Ramos (cell line): ENCODE measurements at regions not wholly inside any gene's neighbourhood (a gene's known extent, or its start where the extent isn't known, plus 50 kb on each side); places are given as distances from the start of the nearest gene placed in this dataset.
"Not testable (repeated sequence)": the region's sequence is repeated elsewhere in the genome, so short reads cannot be mapped to it uniquely, and the experiment has no call there.

ENCODE experiments used
- in situ Hi-C: fragments of 300-500 bp; cut with MboI; formaldehyde crosslinking; loops from one replicate; pipeline ENCODE4 v1.14.3; 2022; ENCODE audit warnings: low sequenced_read_pairs; ENCODE audit not compliant: unreplicated experiment

DNA sequence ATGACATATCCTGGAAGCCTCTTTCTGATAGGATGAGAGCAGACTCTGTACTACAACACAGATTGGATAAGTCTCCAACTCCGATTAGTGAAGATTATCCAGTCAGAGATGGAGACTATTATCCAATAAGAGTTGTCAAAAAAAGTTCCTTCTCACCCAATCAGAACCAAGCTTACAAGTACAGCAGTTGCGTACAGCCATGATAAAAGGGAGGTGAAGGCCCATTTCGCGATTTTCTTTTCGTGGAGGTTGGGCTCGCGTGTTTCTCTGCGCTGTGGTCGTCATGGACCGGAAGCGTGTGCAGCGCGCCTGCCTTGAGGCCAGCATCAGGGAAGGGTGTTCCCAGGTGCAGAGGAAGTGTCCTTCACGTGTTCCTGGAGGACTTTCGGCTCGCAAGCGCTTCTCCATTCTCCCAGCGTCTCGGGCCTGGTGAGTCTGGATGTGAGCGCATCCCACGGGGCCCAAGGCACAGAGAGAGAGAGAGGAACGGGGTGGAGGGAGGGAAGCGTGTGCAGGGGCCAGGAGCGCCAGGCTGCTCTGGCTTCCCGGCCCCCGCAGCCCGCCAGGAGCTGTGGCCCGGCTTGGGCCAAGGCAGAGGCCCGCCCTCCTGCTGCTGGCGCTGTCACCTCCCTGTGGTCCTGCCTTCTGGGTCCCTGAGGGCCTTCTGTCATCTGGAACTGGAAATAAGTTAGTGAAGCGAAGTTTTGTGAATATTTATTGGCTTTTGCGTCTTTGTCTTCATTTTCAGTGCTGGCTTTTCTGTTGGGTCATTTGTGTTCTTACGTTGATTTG is 53.9 kb downstream of the CDRT15L2 start:
- in situ Hi-C loops: not testable (repeated sequence)

DNA sequence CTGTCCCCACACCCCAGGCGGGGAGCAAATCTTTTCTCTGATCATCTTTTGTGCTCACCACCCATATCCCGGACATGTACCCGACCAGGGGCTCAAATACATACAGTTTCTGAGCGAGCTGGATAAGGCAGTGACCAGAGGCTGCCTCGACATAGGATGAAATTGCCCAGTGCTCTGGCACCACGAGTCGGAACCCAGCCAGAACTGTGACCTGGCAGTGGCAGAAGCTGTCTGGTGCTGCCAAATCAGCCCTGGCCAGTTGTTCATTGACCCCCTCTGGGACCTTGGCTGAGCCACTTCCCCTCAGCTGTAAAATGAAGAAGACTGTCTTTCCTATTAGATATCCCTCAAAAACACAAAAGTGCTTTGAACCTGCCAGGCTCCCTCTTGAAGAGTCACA is 60.6 kb downstream of the CDRT15L2 start:
- in situ Hi-C loops: not testable (repeated sequence)

DNA sequence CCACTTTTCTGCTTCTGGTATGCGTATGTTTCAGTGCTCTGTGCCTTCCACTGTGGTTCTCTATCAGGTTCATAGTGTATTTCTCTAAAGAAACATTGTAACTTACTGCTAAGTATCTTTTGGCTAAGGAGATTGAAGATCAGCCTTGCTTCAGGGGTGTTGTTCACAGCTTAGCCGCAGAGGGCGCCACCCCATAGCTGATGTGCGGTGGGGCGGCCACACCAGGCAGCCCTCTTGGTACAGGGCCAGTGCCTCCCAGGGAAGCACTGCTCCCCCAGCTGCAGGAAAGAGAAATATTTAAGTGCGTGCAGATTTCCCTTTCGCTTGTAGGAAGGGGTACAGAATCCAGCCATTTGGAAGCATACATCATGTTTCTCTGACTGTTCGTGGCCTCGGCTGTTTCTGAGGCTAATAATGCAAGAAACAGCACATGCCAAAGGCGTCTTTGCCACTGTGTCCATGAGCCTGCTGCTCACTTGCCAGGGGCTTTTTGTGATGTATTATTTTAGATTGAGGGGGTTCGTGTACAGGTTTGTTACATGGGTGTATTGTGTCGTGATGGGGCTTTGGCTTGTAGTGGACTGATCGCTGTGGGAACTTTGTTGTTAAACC is 67.2 kb downstream of the CDRT15L2 start:
- in situ Hi-C loops: not testable (repeated sequence)

DNA sequence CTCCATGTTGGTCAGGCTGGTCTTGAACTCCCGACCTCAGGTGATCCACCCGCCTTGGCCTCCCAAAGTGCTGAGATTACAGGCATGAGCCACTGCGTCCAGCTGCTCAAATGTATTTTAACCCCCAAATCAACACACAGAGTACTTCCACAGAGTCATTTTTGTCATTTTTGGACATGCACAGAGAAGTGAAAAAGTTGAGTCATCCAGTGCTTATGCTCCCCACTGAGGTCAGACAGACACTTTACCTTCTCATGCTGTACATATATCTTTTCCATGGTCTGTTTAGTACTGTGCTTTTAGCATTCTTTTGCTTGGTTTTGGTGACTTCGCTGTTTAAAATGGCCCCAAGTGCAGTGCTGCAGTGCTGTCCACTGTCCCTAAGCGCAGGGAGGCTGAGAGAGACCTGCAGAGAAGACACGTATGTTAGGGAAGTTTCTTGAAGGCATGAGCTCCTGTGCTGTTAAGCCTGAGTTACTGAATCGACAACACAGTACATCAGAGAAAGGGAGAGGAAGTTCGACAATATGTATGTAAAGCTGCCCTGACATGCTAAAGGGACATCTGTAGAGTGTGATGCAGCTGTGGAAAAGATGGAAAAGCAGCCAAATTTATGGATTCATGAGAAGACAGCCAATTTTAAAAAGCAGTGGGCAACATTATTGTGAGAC is 69.7 kb downstream of the CDRT15L2 start:
- in situ Hi-C loops: not testable (repeated sequence)

DNA sequence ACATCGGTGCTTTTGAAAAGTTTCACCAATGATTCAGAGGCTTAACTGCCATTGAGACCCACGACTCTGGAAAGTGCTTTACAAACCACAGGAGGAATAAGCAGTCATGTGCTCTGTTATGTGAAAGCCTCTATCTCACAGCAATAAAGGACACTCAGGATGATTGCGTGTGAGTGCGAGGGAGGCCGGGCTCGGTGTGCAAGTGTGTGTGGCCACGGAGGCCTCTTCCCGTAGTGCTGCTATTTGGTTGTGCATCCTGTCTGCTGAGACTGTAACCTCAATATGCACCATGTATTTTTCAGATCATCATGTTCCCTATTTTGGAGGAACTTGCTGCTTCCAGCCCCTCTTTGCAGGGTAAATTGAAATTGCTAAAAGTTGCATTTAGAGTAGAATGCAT is 71.5 kb downstream of the CDRT15L2 start:
- in situ Hi-C loops: not testable (repeated sequence)

DNA sequence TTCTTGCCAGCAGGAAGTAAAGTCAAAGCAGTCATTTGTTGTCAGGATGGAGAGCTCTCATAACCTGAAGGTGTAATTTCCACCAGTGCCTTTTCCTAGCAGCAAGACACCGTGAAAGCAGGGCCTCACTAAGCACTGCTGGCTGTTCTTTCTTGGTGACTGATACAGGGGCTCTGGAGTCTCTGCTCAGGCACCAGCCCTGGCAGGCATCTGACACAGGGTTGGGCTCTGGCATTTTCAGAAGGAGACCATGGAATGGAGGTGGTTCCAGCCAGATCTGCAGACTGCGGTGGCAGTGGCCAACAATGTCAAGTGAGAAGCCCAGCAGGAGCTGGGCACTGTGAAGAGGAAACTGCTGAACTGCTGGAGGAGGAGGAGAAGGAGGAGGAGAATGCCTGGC is 72.2 kb downstream of the CDRT15L2 start:
- in situ Hi-C loops: not testable (repeated sequence)

DNA sequence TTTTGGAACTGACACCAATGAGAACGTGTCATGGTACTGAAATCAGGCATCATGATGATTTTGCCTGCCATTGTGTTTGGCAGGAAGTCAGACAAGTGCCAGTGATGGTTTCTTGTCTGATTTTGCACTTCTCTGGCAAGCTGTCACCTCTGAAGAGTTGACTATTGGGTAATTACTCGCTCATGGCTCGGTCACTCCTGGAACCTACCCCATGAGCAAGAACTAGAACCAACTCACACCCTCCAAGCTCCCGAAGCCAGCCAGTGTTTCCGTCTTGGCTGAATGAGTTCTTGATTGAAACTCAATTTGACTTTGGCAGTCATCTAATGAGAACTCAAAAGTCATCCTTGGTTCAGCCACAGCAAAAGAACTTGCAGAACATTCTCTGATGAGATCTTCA is 73.9 kb downstream of the CDRT15L2 start:
- in situ Hi-C loops: not testable (repeated sequence)

DNA sequence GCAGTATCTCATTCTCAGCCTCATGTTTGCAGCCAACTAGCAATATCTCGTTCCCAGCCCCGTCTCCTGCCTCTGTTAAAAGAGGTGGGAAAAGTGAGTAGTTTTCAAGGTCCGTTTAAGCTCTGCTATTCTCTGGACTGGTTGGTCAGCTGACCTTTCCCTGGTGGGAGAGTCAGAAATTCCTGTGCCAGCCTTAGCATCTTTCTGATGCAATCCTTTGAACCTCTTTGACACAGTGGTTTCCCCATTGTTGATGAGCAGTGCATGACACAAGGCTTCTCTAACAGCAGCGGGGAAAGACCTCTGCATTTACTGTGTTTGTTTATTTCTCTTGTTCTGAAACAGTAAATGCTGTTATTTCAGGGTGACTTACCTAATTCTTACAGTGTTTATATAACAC is 74.6 kb downstream of the CDRT15L2 start:
- in situ Hi-C loops: not testable (repeated sequence)

DNA sequence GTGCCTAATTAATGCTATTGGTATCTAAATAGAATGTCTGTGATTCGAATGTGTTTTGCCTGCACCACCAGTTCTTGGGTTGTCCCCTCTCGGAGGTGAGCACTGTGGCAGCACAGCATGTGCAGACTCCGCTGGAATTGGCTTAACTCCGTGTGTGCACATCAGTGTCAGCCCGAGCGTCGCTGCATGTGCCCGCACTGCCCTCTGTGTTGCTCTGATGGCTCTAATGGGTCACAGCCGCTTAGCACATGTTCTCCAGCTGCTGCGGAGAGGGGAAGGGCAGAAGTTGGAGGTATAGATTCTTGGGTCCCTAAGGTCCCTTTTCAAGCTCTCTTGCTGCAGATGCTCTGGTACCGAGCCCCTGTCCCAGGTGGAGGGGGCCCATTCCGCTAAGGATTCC is 75.1 kb downstream of the CDRT15L2 start:
- in situ Hi-C loops: not testable (repeated sequence)

DNA sequence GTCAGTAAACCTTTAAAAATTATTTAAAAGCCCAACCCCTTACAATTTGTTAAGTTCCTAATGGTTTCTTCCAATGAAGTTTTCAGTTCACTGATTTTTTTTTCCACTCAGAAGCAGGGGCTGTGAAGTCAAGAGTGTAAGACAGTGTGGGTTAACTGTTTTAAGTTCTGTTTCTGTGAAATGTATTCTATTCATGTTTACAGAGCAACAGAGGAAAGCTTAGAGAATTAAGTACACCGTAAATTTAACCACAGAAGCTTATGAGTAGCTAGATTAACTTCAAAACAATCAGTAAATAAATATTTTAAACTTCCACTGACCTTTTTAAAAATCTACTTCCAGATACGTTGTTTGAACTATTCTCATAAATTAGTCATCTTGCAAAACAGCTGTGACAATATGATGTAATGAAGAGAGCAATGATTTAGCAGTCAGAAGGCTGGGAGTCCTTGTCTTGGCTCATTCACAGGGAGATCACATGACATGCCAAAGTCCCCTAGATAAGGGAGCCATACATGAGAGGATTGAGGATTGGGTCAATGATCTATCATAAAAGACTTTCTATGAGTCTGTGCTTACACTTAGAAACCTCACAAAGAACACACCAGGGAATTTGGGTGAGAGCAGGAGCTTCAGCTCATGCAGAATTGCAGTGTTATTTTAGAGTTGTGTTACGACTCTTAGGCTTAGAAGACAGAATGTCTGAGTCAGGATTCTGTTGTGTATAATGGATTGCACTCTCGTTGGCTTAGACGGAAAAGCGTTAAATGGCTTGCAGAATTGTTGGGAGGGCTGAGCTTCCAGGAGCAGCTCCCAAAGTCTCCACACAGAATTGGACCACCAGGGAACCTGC is 85.8 kb downstream of the CDRT15L2 start:
- in situ Hi-C loops: not testable (repeated sequence)

DNA sequence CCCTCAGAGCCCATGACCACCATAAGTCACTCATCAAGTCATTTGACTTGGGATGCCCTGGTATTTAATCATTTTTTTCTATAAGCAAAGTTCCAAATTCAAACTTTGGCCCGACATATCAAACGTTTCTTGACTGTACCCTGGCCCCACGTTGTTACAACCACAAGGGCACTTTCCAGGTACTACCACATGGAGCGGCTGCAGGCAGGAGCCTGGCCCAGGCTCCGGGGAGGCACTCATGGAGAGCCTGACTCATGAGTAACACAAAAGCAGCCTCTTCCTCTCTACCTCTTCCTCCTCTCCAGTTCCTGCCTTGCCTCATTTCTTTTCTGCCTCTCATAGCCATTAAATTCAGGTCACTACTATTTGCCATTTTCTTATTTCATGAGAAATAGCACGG is 87.2 kb downstream of the CDRT15L2 start:
- in situ Hi-C loops: not testable (repeated sequence)

DNA sequence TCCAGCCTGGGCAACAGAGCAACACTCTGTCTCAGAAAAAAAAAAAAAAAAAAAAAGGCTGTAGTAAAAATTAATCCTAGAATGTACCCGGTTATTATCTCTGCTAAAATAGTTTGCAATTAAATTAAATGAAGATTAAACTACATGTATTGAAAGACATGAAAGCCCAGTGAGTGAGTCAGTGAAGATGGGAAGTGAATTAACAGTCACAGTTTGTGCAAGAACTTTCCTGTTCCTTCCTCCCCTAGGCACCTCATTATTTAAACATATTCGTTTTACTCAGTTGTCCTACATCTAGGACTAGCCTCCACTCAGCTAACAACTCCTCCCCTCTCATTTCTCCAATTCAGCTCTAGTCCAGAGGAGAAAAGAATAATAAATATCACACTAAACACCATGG is 88.2 kb downstream of the CDRT15L2 start:
- in situ Hi-C loops: not testable (repeated sequence)

DNA sequence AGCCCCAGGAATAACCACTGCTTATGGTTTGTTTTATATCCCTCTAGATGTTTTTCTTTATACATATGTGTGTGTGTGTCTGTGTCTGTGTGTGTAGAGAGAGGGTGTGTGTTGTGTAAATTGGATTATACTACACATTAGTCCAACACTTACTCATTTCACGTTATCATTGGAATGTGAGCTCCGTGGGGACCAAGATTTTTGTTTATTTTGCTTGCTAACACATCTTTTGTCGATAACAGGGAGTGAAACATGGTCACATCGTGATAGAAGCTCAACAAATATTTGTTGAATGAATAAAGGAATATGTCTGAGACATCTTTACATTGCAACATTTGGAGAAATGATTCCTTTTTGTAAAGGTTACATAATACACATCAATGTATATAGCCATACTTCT is 88.8 kb downstream of the CDRT15L2 start:
- in situ Hi-C loops: not testable (repeated sequence)

DNA sequence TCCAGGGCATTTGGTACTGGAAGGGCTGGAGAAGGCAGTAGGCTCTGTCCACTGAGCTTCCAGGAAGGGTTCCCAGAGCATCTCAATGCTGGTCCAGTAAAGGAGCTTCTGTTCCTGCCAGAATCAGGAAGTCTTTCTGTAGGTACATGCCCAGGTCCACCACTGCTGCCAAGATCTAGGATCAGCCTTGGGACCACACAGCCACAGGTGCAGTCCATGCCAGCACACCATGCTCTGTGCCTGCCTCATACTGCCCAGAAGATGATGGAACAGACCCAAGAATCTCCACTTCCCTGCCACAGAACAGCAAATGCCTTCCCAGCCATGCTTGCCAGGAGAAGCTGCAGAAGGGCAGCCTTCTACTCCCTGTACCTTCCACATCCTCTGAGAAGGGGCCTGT is 89.3 kb downstream of the CDRT15L2 start:
- in situ Hi-C loops: not testable (repeated sequence)

DNA sequence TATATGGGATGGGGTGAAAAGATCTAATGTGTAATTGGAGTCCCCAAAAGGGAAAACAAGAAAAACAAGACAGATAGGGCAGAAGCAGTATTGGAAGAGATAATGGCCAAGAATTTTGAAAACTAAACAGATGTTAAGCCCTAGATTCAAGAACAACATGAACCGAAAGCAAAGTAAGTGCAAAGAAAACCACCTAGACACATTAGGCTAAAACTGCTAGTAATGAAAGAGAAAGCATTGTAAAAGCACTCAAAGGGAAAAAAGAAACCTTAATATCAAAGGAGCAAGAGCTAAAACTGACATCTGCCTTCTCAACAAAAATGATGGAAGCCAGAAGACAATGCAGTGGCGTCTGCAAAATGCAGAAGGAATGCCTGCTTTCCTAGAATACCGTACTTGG is 91.0 kb downstream of the CDRT15L2 start:
- in situ Hi-C loops: not testable (repeated sequence)

DNA sequence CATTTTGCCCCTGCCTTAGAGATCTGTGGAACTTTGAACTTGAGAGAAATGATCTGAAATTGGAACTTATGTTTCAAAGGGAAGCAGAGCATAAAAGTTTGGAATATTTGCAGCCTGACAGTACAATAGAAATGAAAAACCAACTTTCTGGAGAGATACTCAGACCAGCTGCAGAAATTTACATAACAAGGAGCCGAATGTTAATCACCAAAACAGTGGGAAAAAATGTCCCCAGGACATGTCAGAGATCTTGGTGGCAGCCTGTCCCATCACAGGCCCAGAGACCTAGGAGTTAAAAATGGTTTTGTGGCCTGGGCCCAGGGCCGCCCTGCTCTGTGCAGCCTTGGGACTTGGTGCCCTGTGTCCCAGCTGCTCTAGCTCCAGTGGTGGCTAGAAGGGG is 94.8 kb downstream of the CDRT15L2 start:
- in situ Hi-C loops: not testable (repeated sequence)

DNA sequence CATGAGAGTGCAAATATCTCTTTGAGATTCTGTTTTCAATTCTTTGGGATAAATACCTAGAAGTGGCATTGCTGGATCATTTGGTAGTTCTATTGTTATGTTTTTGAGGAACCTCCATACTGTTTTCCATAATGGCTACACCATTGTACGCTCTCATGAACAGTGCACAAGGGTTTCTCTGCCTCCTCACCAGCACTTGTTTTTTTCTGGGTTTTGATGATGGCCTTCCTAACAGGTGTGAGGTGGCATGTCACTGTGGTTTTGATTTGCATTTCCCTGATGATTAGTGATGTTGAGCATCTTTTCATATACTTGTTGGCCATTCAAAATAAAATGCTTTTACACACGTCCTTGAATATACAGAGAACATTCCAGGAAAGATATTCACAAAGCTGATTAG is 96.2 kb downstream of the CDRT15L2 start:
- in situ Hi-C loops: not testable (repeated sequence)

DNA sequence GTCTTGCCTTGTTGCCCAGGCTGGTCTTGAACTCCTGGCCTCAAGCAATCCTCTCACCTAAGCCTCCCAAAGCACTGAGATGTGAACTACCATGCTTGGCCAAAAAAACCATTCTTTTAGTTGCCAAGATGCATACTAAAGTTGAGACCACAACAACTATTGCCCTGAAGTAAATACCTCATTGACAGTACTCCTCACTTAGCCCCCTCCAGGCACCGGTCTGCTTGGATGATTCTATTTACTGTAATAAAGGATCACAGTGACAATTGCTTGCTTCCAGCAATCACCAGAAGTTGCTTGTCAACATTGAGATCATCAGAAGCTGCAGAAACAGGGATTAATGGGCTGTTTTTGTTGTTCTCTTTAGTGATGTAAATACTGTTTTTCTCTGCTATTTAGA is 97.1 kb downstream of the CDRT15L2 start:
- in situ Hi-C loops: not testable (repeated sequence)

DNA sequence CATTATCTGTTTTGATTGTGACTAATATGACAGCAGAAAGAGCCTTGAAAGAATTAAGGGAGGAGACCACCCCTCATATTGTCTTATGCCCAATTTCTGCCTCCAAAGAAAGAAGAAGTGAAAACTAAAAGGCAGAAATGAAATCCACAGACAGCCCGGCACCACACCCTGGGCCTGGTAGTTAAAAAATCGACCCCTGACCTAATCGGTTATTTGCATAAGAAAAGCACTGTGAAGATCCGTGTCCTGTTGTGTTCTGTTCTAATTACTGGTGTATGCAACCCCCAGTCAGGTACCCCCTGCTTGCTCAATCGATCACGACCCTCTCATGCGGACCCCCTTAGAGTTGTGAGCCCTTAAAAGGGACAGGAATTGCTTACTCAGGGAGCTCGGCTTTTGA is 97.9 kb downstream of the CDRT15L2 start:
- in situ Hi-C loops: not testable (repeated sequence)

DNA sequence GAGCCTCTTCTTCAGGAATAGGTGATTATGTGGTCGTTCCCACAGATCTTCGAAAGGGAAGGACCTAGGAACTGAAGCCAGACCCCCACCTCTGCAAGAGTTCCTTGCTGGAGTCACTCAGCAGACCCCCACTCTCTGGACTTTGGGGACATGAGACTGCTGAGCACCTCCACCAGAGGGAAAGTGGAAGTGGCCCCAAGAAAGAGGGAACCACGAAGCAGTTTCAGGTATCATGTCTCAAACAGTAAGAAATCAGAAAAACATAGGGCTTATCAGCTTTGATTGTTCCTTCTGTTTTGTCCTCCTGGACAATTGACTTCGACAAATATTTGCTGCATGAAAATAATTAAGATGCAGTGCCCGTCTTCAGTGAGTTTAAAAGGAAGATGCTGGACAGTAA is 98.9 kb downstream of the CDRT15L2 start:
- in situ Hi-C loops: not testable (repeated sequence)
